GM12865 (cell line): ENCODE measurements at regions not wholly inside any gene's neighbourhood (a gene's known extent, or its start where the extent isn't known, plus 50 kb on each side); places are given as distances from the start of the nearest gene placed in this dataset.

Experiments
- DNase-seq: peaks from one replicate; pipeline ENCODE4 v3.0.0; 2010; ENCODE audit warnings: low read depth
- H3K4me3 ChIP-seq: 2 replicates; pipeline ENCODE4 v1.5.1; 2011; ENCODE audit warnings: mild to moderate bottlenecking, low read depth, low read length, control low read depth
- CTCF ChIP-seq: IDR thresholded peaks from 2 replicates; pipeline ENCODE4 v1.5.1; 2011; ENCODE audit warnings: low read length, control low read depth, low read depth, inconsistent platforms; ENCODE audit not compliant: insufficient read depth; ENCODE audit errors: missing control alignments

- H3K4me3 ChIP-seq = no peak overlapping the region
Measured at GRCh38 chr14:32022938-32023466, 54.1 kb upstream of the ARHGAP5 start.

GRCh38 chr14:32023540-32023939 is 53.6 kb upstream of the ARHGAP5 start:
- no peak for TF ChIP-seq CTCF
- DNase-seq = no peak
- H3K4me3 ChIP-seq = no peak overlapping the region

More at GRCh38 chr14:32022938-32023466, 54.1 kb upstream of the ARHGAP5 start:
- DNase-seq = no peak
- no peak for TF ChIP-seq CTCF

GRCh38 chr14:32027255-32027939 is 49.7 kb upstream of the ARHGAP5 start:
- TF ChIP-seq CTCF = no peak
- DNase-seq = no peak
- H3K4me3 ChIP-seq = no peak overlapping the region
